H1 (cell line): ENCODE measurements at regions not wholly inside any gene's neighbourhood (a gene's known extent, or its start where the extent isn't known, plus 50 kb on each side); places are given as distances from the start of the nearest gene placed in this dataset.

ENCODE experiments used
- CTCF ChIA-PET: fragments of 300-600 bp; sonication (Branson Sonifier 250); formaldehyde crosslinking; loops from one replicate; lab custom pipeline; 2021; ENCODE audit not compliant: partially characterized antibody; lab: Charles Lee
- POLR2A ChIA-PET: fragments of 300-600 bp; sonication (Branson Sonifier 250); formaldehyde crosslinking; loops from one replicate; lab custom pipeline; 2021; ENCODE audit warnings: inconsistent platforms; ENCODE audit not compliant: partially characterized antibody; lab: Charles Lee
- DNase-seq, 2 experiments: peaks; one replicate each; pipeline versions ENCODE4 v3.0.0 to v3.0.0-alpha.2; 2010 to 2022; ENCODE audit warnings: low spot score in 2 of 2, low read depth in 1 of 2, mixed read lengths in 1 of 2
- FAIRE-seq: peaks from 2 replicates; lab custom pipeline; 2011; peaks lifted over from hg19 to GRCh38; lab: Jason Lieb, UNC
- H2AFZ ChIP-seq: 2 replicates; pipeline ENCODE4 v1.8.1; 2012; ENCODE audit warnings: low read length, inconsistent platforms
- H2AK5ac ChIP-seq: 2 replicates; pipeline ENCODE4 v1.6.1; 2013; ENCODE audit warnings: low read depth, low read length
- H2BK120ac ChIP-seq: replicated peaks from 2 replicates; pipeline ENCODE3; 2013; ENCODE audit warnings: low read depth, low read length, inconsistent platforms
- H2BK12ac ChIP-seq: 2 replicates; pipeline ENCODE4 v1.6.1; 2013; ENCODE audit warnings: low read depth, low read length
- H2BK15ac ChIP-seq: 2 replicates; pipeline ENCODE4 v1.6.1; 2013; ENCODE audit warnings: low read length
- H2BK20ac ChIP-seq: 2 replicates; pipeline ENCODE4 v1.6.1; 2013; ENCODE audit warnings: low read length
- H2BK5ac ChIP-seq: 2 replicates; pipeline ENCODE4 v1.6.1; 2013; ENCODE audit warnings: low read depth, low read length
- H3K14ac ChIP-seq: 2 replicates; pipeline ENCODE4 v1.6.1; 2013; ENCODE audit warnings: inconsistent platforms; ENCODE audit not compliant: insufficient read length
- H3K18ac ChIP-seq: 2 replicates; pipeline ENCODE4 v1.6.1; 2013; ENCODE audit warnings: low read length; ENCODE audit errors: extremely low read depth
- H3K23ac ChIP-seq: 2 replicates; pipeline ENCODE4 v1.6.1; 2013; ENCODE audit warnings: inconsistent platforms; ENCODE audit not compliant: insufficient read length
- H3K23me2 ChIP-seq: 2 replicates; pipeline ENCODE4 v1.6.1; 2013; ENCODE audit warnings: low read depth, low read length
- H3K27ac ChIP-seq: 2 replicates; pipeline ENCODE4 v1.6.1; 2011; ENCODE audit warnings: low read depth, low read length, inconsistent platforms
- H3K27me3 ChIP-seq, 4 experiments: replicated peaks in 1 of 4; 1 replicate in 1 of 4; 2 replicates in 3 of 4; pipeline versions ENCODE4 v1.6.1 to v1.8.1; 2011 to 2013; ENCODE audit warnings: low read length in 3 of 4, mild to moderate bottlenecking in 3 of 4, inconsistent platforms in 2 of 4, mixed read lengths in 2 of 4, moderate library complexity in 1 of 4; ENCODE audit not compliant: control insufficient read depth in 3 of 4, insufficient read depth in 3 of 4; ENCODE audit errors: extremely low read depth in 1 of 4
- H3K36me3 ChIP-seq, 4 experiments: 2 replicates each; pipeline versions ENCODE4 v1.6.1 to v1.8.1; 2011 to 2013; ENCODE audit warnings: mild to moderate bottlenecking in 4 of 4, low read length in 3 of 4, moderate library complexity in 2 of 4, control low read depth in 1 of 4, inconsistent platforms in 1 of 4; ENCODE audit not compliant: insufficient read depth in 4 of 4, control insufficient read depth in 2 of 4
- H3K4ac ChIP-seq: replicated peaks from 2 replicates; pipeline ENCODE3; 2013; ENCODE audit warnings: low read length, low read depth, mixed read lengths, inconsistent platforms; ENCODE audit not compliant: insufficient read length
- H3K4me1 ChIP-seq, 4 experiments: replicated peaks in 1 of 4; 1 replicate in 1 of 4; 2 replicates in 3 of 4; pipeline versions ENCODE4 v1.6.1 to v1.8.1; 2011 to 2013; ENCODE audit warnings: low read length in 3 of 4, inconsistent platforms in 2 of 4, mixed read lengths in 1 of 4; ENCODE audit not compliant: insufficient read depth in 4 of 4, control insufficient read depth in 3 of 4
- H3K4me2 ChIP-seq, 2 experiments: 2 replicates each; pipeline versions ENCODE4 v1.6.1 to v1.8.1; 2011 to 2013; ENCODE audit warnings: low read depth in 2 of 2, low read length in 2 of 2, control low read depth in 1 of 2, inconsistent platforms in 1 of 2, mild to moderate bottlenecking in 1 of 2; ENCODE audit not compliant: insufficient read depth in 1 of 2
- H3K4me3 ChIP-seq, 4 experiments: fragments of 200-600, 300-600 bp in 1 of 4; sonication (generic), shearing (Covaris generic), sonication (Bioruptor Twin) in 1 of 4; 2 replicates each; pipeline versions ENCODE4 v1.5.1 to v1.8.1; 2011 to 2016; ENCODE audit warnings: low read length in 4 of 4, low read depth in 3 of 4, control low read depth in 2 of 4, inconsistent platforms in 2 of 4, mild to moderate bottlenecking in 2 of 4, mixed read lengths in 1 of 4, moderate library complexity in 1 of 4; ENCODE audit not compliant: insufficient read depth in 2 of 4; ENCODE audit errors: extremely low read depth in 1 of 4
- H3K56ac ChIP-seq: replicated peaks from 2 replicates; pipeline ENCODE3; 2013; ENCODE audit warnings: low read depth, mild to moderate bottlenecking, mixed read lengths, low read length, inconsistent platforms; ENCODE audit not compliant: insufficient read length
- H3K79me1 ChIP-seq: 2 replicates; pipeline ENCODE4 v1.6.1; 2013; ENCODE audit warnings: low read depth, low read length, control low read depth
- H3K79me2 ChIP-seq, 2 experiments: 2 replicates each; pipeline versions ENCODE4 v1.6.1 to v1.8.1; 2012 to 2013; ENCODE audit warnings: low read length in 2 of 2, mild to moderate bottlenecking in 2 of 2, inconsistent platforms in 1 of 2; ENCODE audit not compliant: insufficient read depth in 2 of 2, control insufficient read depth in 1 of 2
- H3K9ac ChIP-seq, 4 experiments: replicated peaks in 1 of 4; 1 replicate in 1 of 4; 2 replicates in 3 of 4; pipeline versions ENCODE4 v1.6.1 to v1.8.1; 2011 to 2013; ENCODE audit warnings: low read depth in 3 of 4, low read length in 3 of 4, control low read depth in 2 of 4, mild to moderate bottlenecking in 2 of 4, moderate library complexity in 2 of 4, inconsistent platforms in 1 of 4; ENCODE audit errors: extremely low read depth in 1 of 4
- H3K9me3 ChIP-seq, 2 experiments: 2 replicates each; pipeline versions ENCODE4 v1.6.1 to v1.8.1; 2012 to 2013; ENCODE audit warnings: mild to moderate bottlenecking in 2 of 2, moderate library complexity in 2 of 2, control low read depth in 1 of 2, inconsistent platforms in 1 of 2, low read depth in 1 of 2, low read length in 1 of 2, mixed read lengths in 1 of 2; ENCODE audit not compliant: insufficient read depth in 2 of 2
- H4K20me1 ChIP-seq, 2 experiments: replicated peaks in 1 of 2; 2 replicates each; pipeline versions ENCODE3 to v1.8.1; 2011 to 2013; ENCODE audit warnings: inconsistent platforms in 2 of 2, low read length in 2 of 2, mild to moderate bottlenecking in 1 of 2; ENCODE audit not compliant: insufficient read depth in 2 of 2, control insufficient read depth in 1 of 2
- H4K5ac ChIP-seq: 2 replicates; pipeline ENCODE4 v1.6.1; 2013; ENCODE audit warnings: low read length, low read depth, mixed read lengths, inconsistent platforms; ENCODE audit not compliant: insufficient read length
- H4K8ac ChIP-seq: 2 replicates; pipeline ENCODE4 v1.8.0; 2013; ENCODE audit warnings: mild to moderate bottlenecking, moderate library complexity, low read length, inconsistent platforms; ENCODE audit not compliant: insufficient read depth; ENCODE audit errors: extremely low read depth
- H4K91ac ChIP-seq: replicated peaks from 2 replicates; pipeline ENCODE3; 2013; ENCODE audit warnings: low read length, mixed read lengths, inconsistent platforms; ENCODE audit not compliant: insufficient read length
- WGBS, 2 experiments: shearing (Covaris generic) in 1 of 2; methylation state at CpG; one replicate each; pipeline versions ENCODE4 v1.1.6 to v1.1.7; 2013 to 2015; ENCODE audit warnings: low lambda C conversion rate in 2 of 2, mixed read lengths in 2 of 2, inconsistent platforms in 1 of 2, low coverage in 1 of 2, missing lambda C conversion rate in 1 of 2; ENCODE audit not compliant: insufficient replicate concordance in 2 of 2, insufficient coverage in 1 of 2, insufficient read length in 1 of 2; ENCODE audit errors: extremely low coverage in 1 of 2, missing lambda C conversion rate in 1 of 2; 5-methylcytosine and 5-hydroxymethylcytosine counted together

DNA sequence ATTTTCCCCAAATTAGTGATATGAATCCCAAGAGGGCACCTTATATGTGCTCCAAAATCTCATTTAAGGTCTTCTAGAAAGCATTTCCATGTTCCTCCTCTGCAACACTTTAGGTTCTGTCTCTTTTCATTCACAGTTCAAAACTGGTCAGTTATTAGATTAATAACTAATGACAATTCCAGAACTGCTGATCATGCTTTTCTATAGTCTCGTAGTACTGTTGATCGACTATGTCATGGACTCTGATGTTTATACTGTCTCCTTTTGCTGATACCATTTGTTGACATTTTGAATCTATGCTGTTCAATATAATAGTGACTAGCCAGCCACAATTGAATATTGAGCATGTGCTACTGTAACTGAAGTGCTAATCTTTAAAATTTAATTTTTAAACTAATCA lies 728.3 kb downstream of the LRFN5 start:
- H3K9ac ChIP-seq, result no peak overlapping the region
- H2AK5ac ChIP-seq, result no peak overlapping the region
- H3K4ac ChIP-seq, result no peak overlapping the region
- no peaks in the 10 kb centered on the region for H4K20me1 ChIP-seq
- H3K36me3 ChIP-seq, result peaks cover 0 to 2% (median 0%) of the 10 kb centered on the region in 4 experiments; a peak in 2 of 8 replicates
- no peak overlapping the region for H2BK120ac ChIP-seq
- H3K14ac ChIP-seq, result no peak overlapping the region
- no peak overlapping the region for H3K56ac ChIP-seq
- H2BK20ac ChIP-seq, result no peak overlapping the region
- POLR2A ChIA-PET, result no interaction called here
- H2BK15ac ChIP-seq, result no peak overlapping the region
- no peak overlapping the region for H2BK12ac ChIP-seq
- no peak overlapping the region for H3K4me3 ChIP-seq
- no peaks in the 10 kb centered on the region for H3K79me1 ChIP-seq
- H3K27ac ChIP-seq, result no peak overlapping the region
- no peak overlapping the region for H3K18ac ChIP-seq
- FAIRE-seq (no peak), DNase-seq (no peak)
- peaks cover 0 to 4% (median 0%) of the 10 kb centered on the region in 4 experiments; a peak in 2 of 7 replicates for H3K4me1 ChIP-seq
- H3K23ac ChIP-seq, result no peak overlapping the region
- CTCF ChIA-PET, result no interaction called here
- H3K4me2 ChIP-seq, result no peak overlapping the region
- WGBS, 2 experiments, result 95% methylated on average over 2 of the region's 2 CpGs; no CpG with 5 or more reads in 1 of the 2 experiments
- no peaks in the 10 kb centered on the region for H3K23me2 ChIP-seq
- H3K9me3 ChIP-seq, result peaks cover 0 to 4% of the 10 kb centered on the region in 2 experiments; a peak in 2 of 4 replicates
- no peak overlapping the region for H2AFZ ChIP-seq
- no peak overlapping the region for H2BK5ac ChIP-seq
- H4K5ac ChIP-seq, result no peak overlapping the region
- H4K8ac ChIP-seq, result no peak overlapping the region
- H3K27me3 ChIP-seq, result peaks cover 9 to 27% (median 14%) of the 10 kb centered on the region in 4 experiments; a peak in 6 of 7 replicates
- no peaks in the 10 kb centered on the region for H3K79me2 ChIP-seq
- H4K91ac ChIP-seq, result no peak overlapping the region
